ENCODE measurements at regions not wholly inside any gene's neighbourhood (a gene's known extent, or its start where the extent isn't known, plus 50 kb on each side); places are given as distances from the start of the nearest gene placed in this dataset.

DNA sequence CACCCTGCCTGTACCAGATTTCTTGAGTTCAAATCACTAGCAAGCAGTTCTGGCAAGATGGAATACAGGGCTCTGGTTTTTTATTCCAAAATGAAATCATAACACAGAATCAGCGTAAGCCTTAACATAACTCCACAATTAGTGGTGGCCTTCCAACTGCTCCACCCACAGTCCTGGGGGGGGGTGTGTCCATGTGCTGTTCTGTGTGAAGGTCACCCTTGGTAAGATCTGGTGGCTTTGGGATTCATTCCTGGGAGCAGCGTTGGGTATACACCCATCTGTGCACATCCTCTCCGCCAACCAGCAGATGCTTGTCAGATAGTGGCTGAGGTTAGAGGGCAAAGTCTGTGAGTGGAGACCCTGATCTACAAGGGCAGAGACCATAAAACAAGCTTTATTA, 49.9 kb upstream of the CD83 start:
- H3K4me1 ChIP-seq, result no peaks in the 10 kb centered on the region
- H3K4me3 ChIP-seq, result no peak overlapping the region
- TF ChIP-seq POLR2AphosphoS5 (IDR thresholded peaks at IDR 0.05) (no peak), EP300 (IDR thresholded peaks at IDR 0.05) (no peak), POLR2A (IDR thresholded peaks at IDR 0.05) (no peak)
- no peak overlapping the region for H3K27ac ChIP-seq
- no peak for DNase-seq
- intact Hi-C loops (cut with DNase I), result loop anchor here (5.0 to 10.0 kb wide), 2 partner anchors 275 to 733 kb away; no protein-coding TSS in a partner anchor
- peaks cover 0 to under 1% (median 0%) of the 10 kb centered on the region in 4 donors for H3K9me3 ChIP-seq
- no peaks in the 10 kb centered on the region for H3K27me3 ChIP-seq
- 50 to 82% methylated on average over 3 of the region's 3 CpGs for WGBS, 2 donors
- H3K36me3 ChIP-seq, result no peaks in the 10 kb centered on the region
